Activated CD8-positive, alpha-beta memory T cell treated with anti-CD3 and anti-CD28 coated beads for 48 hours (primary cell): ENCODE measurements at regions not wholly inside any gene's neighbourhood (a gene's known extent, or its start where the extent isn't known, plus 50 kb on each side); places are given as distances from the start of the nearest gene placed in this dataset.

ENCODE experiments used
- DNase-seq, 3 experiments: peaks; one replicate each; pipeline ENCODE4 v3.0.0-alpha.2; 2020; ENCODE audit warnings: low read depth in 2 of 3, low spot score in 2 of 3

GRCh38 chr2:8535469-8535795, 146.4 kb upstream of the ID2 start:
- no peak for DNase-seq

GRCh38 chr2:8535821-8536685, 145.8 kb upstream of the ID2 start:
- no peak for DNase-seq

GRCh38 chr2:8536686-8537561, 144.9 kb upstream of the ID2 start:
- no peak for DNase-seq

GRCh38 chr2:8537562-8538155, 144.2 kb upstream of the ID2 start:
- DNase-seq, result no peak

DNA sequence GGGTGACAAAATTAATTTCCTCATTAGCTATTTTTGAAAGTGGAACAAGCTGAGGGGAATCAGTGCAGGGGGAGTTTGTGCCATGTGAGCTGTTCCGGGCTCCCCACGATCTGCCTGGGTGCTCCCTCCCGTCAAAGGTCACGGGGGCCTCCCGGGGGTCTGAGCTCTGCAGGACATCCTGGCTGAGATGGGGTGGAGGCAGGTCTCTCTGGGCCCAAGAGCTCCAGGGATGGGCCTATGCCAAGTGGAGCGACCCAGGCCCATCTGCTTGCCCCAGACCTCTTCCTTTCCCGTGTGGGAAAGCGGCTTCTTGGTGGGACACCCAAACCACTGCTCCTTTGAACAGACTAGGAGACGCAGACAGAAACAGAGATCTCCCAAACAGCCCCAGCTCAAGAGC, 143.3 kb upstream of the ID2 start:
- no peak for DNase-seq

- no peak for DNase-seq
Measured at GRCh38 chr2:8538931-8539621, 142.8 kb upstream of the ID2 start.

DNA sequence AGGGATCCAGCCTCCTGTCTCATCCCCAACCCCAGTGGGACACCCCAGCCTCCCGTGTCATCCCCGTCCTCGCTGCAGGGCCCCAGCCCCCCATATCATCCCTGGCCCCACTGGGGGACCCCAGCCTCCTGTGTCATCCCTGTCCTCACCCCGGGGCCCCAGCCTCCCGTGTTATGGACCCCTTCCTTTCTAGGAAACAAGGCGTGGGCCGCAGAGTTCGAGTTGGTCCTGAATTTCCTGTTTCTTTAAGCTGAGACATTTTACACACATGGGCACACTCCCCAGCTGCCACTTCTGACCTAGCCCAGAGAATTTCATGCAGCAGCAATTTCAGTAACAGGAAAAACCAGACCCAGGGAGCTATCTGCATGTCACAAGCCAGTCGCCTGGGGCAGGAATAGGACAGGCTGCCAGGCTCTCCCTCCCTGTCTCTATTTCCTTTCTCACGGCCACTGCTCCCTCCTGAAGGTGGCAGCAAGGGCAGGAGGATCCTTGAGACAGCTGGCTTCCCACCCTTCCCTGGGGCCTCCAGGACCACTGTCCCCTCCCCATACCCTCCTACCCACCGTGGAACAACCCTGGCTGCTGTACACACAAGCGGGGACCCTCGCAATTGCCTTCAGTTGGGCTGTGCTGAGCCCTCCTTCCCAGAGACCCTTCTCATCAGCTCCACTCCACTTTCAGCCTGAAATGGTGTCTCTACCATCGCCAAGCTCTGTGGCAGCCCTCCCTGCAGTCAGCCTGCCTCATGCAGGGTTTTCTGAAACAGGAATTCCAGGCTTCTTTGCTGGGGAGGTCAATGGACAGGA, 141.9 kb upstream of the ID2 start:
- no peak for DNase-seq

- DNase-seq, result no peak
Measured at GRCh38 chr2:8540552-8541055, 141.3 kb upstream of the ID2 start.

GRCh38 chr2:8541223-8541622, 140.6 kb upstream of the ID2 start:
- no peak for DNase-seq

GRCh38 chr2:8541636-8542035, 140.2 kb upstream of the ID2 start:
- DNase-seq, result no peak

GRCh38 chr2:8542381-8543059, 139.3 kb upstream of the ID2 start:
- no peak for DNase-seq

- DNase-seq, result peak in 1 of 3 experiments; percentile 31
Measured at GRCh38 chr2:8543060-8543382, 138.8 kb upstream of the ID2 start.

DNA sequence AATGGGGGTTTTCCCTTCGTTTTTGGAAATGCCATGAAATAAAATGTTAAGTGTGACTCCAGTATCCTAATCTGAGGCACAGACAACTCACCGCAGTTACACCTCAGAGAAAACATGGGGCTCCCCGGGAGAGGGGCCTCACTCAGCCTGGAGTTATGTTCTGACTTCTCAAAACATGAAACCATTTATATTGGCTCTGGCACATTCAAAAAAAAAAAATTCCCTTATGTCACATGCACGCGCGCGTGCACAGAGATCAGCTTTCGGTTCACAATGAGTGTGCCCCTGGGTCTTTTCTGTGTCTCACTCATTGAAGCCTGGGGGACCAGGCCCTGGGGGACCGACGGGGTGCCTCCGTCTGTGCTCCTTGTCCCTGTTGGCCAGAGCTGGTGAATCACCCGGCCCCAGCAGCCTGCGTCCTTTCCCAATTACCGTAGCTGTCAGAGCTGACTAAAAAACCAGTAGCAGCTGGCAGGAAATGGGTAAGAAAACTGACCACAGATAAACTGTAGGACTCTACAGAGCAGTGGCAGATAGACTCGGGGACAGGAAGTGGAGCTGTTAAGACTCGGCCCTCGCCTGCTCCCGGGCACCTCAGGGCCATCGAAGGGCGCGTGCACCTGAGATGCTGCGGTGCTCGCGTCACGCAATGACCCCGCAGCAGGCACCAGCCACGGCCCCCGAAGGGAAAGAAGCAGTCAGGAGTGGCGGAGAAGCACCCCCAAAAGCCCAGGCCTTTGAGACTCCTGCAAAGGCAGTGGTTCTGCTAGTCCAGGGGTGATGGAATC, 138.3 kb upstream of the ID2 start:
- DNase-seq, result peak; percentile 45 to 71 (median 54)

GRCh38 chr2:8544171-8544785, 137.6 kb upstream of the ID2 start:
- no peak for DNase-seq

- DNase-seq, result peak; percentile 52 to 78 (median 63)
Measured at GRCh38 chr2:8544786-8545694, 136.8 kb upstream of the ID2 start.

DNA sequence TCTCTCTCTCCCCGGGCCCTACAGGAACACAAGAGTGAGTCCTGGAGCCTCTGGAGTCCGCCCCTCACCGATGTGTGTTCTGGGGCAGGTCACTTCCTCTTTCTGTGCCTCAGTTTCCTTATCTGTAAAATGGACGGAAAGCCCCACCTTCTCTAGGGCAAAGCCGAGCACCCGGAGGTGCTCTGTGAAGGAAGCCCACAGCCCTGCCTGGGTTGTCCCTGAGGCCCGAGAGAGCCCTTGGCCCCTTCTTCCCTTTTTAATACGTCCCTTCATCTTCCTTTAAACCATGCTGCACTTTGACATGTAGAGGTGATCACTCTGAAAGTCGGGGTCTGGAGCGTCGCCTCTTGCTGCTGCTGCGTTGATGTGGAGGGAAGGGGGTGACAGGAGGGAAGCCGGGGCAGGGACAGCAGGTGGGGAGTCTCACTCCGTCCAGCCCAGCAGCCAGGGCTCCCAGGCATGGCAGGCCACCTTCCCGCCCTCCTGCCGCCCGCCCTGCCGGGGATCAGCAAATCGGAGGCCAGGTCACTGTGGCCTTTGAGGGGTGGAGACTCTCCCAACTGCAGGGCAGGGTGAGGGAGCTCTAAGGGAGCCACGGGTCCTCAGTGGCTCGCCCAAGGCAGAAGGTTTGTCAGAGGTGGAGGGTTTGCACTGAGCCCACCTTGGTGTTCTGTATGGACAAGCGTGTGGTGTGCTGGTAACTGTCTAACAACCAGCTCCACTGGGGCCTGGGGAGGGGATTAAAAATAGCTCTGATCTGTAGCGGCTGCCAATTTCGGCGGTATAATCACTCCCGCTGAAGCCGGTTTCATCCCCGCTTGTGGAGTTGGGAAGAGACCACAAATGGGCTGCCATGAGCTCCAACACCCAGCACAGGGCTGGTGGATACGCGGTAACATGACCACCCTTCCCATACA, 135.9 kb upstream of the ID2 start:
- DNase-seq, result no peak
